ENCODE measurements at regions not wholly inside any gene's neighbourhood (a gene's known extent, or its start where the extent isn't known, plus 50 kb on each side); places are given as distances from the start of the nearest gene placed in this dataset.

DNA sequence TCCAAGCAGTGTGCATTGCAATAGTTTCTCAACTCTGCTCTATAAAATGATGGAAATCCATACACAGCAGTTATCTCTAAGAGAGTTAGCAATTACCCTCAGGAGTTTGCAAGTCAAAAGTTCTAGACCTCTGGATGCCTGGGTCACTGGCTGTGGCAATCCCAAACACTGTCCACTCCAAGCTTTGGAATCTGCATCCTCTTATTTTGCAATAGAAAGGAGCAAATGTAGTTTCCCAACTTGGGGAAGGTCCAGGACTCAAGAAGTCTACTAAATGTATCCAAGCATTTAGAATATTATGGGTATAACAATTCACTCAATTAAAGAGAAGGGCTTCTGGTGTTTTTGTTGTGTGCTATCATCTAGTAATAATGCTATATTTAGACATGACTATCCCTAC is 131.3 kb upstream of the NRP1 start:
- no peak for DNase-seq (ENCODE audit: low spot score in 2 of 2)
- FAIRE-seq = no peak

DNA sequence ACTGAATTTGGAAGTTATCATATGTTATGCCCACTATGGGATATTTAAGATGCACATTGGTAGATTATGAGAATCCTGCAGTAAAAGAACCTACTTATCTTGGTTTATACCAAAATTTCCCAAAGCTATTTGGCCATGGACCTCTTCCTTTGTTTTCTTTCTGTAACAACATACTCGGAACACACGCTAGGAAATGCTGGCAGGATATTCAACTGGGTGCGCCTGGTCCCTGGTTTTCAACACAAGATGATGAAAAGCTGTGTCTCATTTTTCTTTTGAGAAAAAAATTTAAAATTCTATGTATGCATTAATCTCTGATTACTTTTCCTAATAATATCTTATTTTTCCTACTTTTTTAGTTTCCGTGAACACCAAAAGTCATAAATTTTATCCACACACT is 128.5 kb upstream of the NRP1 start:
- DNase-seq (ENCODE audit: low spot score in 2 of 2) (no peak), FAIRE-seq (no peak)

DNA sequence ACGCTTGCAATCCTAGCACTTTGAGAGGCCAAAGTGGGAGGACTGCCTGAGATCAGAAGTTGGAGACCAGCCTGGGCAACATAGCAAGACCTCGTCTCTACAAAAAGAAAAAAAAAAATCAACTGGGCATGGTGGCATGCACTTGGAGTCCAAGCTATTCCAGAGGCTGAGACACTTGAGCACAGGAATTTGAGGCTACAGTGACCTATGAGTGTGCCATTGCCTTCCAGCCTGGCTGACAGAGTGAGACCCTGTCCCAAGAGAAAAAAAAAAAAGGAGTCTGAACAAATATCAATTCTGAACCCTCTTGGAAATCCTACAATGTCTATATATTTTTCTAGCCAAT is 126.8 kb upstream of the NRP1 start:
- no peak for FAIRE-seq
- DNase-seq (ENCODE audit: low spot score in 2 of 2) = no peak

DNA sequence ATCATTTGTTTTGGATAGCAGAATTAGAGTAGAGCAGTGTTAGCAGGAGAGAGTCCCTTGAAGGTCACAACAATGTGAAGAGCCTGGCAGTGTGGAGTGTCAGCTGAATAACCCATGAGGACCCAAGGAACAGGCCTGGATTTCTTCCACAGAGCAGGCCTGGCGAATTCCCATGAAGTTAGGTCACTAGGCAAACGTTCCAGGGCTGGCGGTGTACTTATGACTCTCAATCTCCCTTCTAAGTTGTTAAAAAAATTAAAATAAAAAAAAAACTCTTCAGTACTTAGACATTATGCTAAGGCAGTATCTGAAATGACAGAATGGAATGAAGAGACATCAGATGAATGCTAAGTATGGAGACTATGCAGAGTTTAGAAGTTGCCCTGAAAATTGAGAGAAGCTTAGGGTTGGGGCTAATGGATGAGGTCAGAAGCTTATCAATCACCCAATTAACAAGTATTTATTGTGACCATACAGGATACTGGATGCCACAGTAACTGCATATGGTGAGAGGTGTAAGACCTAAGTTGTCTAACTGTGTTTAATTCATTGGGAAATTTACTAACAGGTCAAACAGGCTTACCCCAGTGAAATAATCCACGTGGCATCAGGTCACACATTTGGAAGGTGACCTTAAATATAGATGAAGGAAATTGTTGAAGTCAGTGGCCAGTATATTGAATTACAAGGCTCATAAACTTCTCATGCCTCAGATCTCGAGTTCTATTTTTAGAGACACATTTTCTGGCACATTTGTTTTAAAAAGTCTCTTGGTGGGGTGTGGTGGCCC is 126.2 kb upstream of the NRP1 start:
- DNase-seq (ENCODE audit: low spot score in 2 of 2) = no peak
- FAIRE-seq = no peak

DNA sequence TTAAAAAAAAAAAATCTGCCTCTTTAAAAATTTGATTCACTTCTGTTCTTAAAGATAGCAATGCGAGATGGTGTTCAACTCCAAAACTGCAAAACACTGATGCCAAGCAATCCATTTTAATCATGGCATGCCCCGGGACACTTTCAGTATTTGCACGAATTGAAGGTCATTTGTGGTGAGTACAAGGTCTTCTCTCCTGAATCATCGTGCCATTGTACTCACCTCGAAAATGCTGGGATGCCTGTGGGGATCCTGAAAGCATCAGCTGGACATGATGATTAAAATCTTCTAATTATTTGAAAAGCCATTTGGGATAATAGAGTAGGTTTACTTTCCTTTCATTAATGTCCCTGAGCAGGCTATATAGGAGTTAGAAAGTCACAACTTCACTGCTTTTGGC is 125.1 kb upstream of the NRP1 start:
- no peak for FAIRE-seq
- no peak for DNase-seq (ENCODE audit: low spot score in 2 of 2)

DNA sequence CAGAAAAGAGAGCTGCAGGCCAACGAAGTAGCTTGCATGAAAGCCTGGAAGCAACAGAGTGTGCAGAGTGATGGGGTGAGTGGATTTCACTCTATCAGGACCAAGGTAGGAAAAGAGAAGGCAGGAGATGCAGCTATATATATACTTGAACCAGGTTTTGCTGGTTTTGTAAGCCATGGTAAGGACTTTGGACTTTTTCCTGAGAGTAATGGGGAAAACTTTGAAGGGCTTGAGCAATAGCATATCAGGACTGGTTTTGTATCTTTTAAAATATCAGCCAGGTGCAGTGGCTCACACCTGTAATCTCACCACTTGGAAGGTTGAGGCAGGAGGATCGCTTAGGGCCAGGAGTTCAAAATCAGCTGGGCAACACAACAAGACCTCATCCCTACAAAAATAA is 120.6 kb upstream of the NRP1 start:
- FAIRE-seq (no peak), DNase-seq (ENCODE audit: low spot score in 2 of 2) (no peak)

DNA sequence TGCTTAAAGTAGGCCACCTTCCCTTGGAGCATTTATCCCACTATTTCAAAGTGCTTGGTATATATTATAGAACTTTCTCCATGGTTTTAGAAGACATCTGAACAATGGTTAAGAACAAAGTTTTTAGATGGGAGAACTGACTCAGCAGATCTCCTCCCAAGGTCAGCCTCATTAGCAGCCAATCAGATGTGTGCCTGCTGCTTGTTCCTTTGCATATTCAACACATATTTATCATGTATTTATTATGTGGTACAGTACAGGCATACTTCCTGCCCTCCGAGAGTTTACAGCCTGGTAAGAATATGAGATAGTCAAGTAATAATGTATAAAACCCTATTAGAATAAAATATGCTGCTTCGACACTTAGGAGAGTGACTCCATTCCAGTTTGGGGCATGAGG is 120.1 kb upstream of the NRP1 start:
- DNase-seq (ENCODE audit: low spot score in 2 of 2) (no peak), FAIRE-seq (no peak)

DNA sequence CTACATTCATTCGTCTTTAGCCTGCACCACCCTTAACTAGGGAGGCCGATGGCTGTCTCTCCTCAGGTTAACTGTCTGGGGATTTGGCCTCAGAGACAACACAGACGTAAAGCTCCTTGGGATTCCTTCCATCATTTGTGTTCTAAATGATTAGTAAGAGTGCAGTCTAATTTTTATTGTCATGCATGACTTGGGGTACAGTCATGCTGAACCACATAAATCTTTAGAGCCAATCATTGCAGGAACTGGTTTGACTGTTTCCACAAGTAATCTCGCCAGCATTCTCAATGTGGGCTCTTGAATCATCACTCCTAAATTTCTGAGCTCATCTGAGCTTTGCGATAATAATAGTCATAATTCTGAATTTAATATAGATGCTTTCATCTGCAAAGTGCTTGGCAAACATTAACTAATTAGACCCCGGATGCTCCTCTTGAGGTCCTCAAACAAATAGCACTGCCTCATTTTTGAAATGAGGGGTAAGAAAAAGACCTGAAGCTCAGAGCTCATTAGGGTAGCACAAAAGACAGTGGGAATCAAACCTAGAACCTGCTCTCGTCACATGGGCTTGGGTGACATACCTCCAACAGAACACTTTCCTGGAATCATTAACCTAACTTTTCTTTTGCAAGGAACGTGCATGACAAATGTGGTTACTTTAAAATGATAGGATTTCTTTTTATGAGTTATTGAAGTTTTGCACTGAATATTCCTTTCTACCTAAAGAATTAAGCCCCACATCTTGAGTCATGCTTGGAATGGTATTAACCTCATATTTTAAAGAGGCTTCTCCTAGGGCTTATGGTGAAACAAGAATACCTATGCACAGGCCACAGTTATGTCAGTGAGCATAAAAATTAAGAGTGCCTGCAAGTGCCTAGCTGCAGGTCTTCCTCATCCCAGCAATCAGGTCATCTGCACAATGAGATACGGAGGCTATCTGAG is 118.9 kb upstream of the NRP1 start:
- DNase-seq (ENCODE audit: low spot score in 2 of 2) = no peak
- FAIRE-seq = no peak

DNA sequence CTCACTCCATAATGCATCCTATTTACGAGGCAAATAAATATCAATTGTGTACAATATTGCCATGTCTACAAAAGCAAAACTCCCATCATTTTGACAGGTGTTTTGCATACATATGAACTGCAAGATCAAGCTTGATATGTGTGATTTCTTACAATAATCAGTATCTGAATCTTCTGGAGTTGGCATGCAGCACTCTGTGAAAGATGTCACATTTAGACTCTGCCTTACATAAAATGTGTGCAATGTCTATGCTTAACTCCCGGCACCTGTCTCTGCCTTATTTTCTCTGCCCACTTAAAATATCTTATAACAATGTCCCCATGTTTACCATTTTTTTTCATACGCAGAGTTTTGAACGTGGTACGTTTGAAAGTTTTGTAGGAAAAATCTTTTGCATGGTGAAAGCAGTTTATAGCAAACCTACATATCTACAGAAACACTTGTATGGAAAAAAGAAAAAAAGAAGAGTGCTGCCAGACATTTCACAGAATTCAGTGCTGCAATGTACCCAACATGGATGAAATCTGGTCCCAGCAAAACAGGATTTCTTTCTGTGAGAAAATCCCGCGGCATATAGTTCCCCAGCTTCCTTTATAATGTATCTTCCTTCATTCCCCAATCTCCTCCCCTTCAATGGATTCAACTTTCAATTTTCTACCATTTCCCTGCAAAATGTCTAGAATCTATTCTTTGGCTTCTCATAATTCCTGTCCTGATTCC is 114.1 kb upstream of the NRP1 start:
- DNase-seq (ENCODE audit: low spot score in 2 of 2) (no peak), FAIRE-seq (no peak)

DNA sequence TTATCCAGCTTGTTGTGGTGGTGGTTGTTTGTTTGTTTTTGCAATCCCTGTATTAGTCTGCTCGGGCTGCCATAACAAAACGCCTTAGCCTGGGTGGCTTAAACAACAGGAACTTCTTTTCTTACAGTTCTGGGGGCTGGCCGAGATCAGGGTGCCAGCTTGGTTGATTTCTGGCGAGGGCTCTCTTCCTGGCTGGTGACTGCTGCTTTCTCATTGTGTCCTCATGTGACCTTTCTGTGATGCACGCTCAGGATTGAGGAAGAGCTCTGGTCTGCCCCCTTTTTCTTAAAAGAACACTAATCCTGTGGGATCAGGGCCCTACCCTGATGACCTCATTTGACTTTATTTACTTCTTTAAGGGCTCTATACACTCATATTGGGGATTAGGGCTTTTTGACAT is 107.1 kb upstream of the NRP1 start:
- DNase-seq (ENCODE audit: low spot score in 2 of 2) = no peak
- no peak for FAIRE-seq

DNA sequence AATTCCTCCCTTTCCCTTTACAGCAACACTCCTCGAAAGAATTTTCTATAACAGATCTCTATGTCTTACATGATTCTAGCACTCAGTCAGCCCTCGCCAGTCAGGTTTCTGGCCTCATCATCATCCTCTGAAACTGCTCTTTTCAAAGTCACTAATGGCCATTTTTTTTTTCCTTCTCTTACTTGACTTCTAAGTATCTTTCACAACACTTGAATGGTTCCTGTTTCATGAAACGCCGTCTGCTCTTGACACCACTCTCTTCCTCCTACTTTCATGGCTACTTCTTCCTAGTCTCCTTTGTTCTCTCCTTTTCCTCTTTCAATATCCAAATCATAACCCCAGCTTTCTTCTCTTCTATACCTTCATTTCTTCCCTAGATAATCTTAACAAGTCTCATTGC is 100.5 kb upstream of the NRP1 start:
- FAIRE-seq = no peak
- DNase-seq (ENCODE audit: low spot score in 2 of 2) = no peak

DNA sequence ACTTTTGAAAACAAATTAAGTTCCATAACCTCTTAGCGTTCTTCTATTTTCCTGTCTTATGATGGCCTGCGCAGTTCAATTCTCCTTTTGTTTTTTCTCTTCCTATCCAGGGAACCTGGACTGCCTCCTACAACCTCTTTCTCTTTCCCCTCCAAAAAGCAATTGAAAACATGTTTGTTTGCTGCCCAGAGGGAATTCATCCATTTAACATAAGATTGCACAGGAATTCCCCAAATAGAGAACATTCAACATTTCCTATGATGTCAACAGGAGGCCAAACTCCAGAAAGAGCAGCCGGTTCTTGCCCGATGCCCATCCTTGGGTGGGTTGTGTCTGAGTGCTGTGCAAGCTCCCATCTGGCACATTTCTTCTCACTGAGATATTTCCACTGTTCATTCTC is 94.2 kb upstream of the NRP1 start:
- FAIRE-seq (no peak), DNase-seq (ENCODE audit: low spot score in 2 of 2) (no peak)

DNA sequence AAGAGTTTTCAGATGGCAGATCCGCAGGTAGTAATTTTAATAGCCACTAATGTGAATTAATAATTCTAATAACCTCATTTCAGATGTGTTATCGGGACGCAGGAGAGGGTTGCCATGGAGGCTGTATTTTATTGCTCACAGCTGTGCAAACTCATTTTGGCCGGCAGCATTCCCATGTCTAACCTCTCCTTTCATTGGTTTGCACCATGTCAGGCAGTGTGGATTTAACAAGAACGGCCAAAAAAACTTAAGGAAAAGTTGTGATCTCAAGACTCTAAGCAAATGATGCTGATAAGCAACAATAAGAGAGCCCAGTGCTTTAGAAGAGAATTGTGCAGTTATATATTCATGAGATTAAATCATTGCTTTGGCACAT is 88.7 kb upstream of the NRP1 start:
- FAIRE-seq = no peak
- DNase-seq (ENCODE audit: low spot score in 2 of 2) = no peak

DNA sequence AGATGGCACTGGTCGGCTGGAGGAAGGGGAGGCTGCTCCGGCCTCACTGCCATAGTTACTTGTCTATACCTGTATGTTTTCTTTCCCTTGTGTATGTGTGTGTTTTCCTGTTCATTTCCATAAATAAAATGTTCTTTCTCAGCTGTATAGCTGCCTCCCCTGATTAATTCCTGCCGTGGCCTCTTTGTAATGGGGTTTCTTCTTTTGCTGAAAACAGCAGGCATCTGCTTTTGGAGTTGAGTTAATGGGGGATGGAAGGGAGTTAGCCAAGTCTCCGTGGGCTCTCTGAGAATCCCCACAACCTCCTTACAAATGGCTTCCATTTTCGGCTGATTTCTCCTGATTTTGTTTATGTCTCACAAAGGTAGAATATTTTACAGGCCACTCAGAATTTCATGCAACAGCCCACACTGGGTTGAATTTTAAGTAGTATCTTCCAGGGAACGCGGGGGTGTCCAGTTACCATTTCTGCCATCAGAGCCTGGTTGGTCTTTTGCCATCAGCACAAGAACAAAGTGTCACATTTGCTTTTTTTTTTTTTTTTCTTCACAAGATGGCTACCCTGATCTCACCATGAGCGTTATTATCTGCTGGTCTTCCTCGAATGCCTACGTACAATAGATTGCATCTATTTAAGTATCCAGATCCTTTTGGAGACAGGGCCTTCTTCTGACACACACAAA is 88.1 kb upstream of the NRP1 start:
- FAIRE-seq (no peak), DNase-seq (ENCODE audit: low spot score in 2 of 2) (no peak)

DNA sequence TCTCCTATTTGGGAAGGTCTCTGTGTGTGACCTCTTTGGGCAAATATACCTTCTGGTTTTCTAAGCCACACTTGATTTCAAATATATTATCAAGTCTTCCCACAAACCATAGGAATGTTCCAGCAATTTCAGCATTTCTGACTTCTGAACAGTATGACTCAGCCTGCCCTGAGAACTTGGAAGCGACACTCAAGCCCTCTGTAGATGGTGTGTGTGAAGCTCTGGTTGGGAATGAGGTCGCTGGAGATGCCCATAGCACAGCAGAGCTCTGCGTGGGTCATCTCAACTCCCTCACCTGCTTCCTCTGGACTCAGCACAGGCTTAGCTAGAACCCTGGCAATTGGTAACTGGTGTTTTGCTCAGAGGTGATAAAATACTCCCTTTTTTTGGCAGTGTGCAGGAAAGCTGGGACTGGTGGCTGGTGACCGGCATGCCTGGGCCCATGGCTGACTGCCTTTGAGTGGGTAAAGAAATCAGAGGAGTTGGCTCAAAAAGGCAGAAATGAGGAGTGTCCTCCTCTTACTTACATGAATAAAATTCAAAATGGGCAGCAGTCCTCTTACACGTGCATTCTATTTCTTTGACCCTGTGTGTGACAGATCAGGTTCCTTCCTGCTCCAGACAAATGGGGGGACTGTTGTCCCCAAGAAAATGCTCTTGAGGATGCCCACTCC is 87.5 kb upstream of the NRP1 start:
- no peak for FAIRE-seq

DNA sequence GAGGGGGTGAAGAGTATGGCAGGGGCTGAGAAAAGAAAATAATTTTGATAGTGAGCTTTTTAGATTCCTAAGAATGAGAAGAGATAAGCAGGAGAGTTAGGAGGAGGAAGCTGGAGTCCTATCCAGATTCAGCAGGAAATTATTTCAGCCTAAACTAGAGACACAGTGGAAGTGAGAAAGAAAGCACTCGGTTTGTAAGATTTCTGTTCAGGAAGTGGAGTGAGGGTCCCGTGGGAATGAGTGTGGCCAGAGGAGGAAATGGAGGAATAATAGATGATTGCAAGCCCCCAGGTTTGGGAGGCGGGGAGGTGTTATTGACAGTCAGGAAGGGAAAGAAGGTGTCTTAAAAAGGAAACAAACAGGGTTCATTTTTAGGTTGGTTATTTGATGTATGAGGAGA is 84.8 kb upstream of the NRP1 start:
- DNase-seq (ENCODE audit: low spot score in 2 of 2) (no peak), FAIRE-seq (no peak)

More for the DNA sequence above, 87.5 kb upstream of the NRP1 start:
- DNase-seq (ENCODE audit: low spot score in 2 of 2) = no peak

DNA sequence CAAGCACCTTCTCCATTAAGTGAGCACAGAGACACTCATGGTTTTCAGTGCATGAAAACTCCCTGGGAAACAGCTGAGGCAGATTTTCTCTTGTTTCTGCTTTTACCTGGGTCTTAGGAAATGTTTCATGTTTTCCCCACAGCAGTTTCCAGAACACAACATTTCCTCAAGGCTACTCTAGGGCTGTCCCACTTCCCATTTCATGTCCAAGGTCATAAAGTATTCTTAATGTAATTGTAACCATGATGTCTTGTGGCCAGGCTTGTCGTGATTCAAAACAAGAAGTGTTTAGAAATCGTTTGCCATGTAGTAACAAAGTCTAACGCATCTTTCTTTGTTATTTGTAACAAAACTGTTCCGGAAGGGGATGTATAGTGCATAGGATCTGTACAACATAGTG is 83.8 kb upstream of the NRP1 start:
- DNase-seq (ENCODE audit: low spot score in 2 of 2) (no peak), FAIRE-seq (no peak)

DNA sequence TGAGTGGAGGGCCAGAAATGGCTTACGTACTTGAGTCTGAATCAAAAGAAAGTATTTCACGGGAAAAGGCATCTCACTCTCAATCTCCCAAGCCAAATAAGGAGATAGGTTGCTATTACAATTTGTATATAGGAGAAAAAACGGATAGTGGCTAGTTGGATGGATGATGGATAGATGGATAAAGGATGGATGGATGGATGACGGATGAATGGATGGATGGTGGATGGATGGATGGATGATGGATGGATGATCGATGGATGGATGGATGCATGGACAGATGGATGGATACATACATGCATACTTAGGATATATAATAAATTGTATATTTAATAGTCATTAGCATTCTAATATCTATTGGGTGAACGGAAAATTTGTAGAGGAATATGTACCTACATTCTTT is 82.2 kb upstream of the NRP1 start:
- FAIRE-seq (no peak), DNase-seq (ENCODE audit: low spot score in 2 of 2) (no peak)

DNA sequence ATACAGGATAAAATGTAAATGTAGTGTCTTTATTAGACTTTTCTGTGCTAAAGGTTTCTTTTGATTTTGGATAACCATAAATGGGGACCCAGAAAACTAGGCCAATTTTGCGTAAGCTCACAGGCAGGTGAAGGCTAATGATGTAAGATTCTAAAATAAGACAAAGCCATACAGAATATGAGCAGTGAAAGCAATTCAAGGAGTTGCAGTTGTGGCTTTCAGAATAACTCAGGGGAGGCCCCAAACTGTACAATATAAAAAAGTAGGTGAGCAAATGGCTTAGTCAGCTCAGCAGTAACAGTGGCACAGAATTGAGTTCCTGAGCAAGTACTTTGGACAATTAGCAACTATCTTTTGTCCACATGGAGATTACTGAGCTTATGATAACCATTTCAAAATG is 81.7 kb upstream of the NRP1 start:
- FAIRE-seq (no peak), DNase-seq (ENCODE audit: low spot score in 2 of 2) (no peak)

DNA sequence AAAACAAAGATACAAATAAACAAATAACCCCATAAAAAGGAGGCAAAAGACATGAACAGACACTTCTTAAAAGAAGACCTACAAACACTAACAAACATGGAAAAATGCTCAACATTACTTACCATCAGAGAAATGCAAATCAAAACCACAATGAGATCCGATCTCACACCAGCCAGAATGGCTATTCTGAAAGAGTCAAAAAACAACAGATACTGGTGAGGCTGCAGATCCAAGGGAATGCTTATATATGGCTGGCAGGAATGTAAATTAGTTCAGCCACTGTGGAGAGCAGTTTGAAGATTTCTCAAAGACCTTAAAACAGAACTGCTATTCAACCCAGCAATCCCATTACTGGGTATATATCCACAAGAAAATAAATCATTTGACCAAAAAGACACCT is 80.4 kb upstream of the NRP1 start:
- DNase-seq (ENCODE audit: low spot score in 2 of 2) (no peak), FAIRE-seq (no peak)

All from frontal cortex (tissue), 3 donors.